H1 (cell line): ENCODE measurements at regions not wholly inside any gene's neighbourhood (a gene's known extent, or its start where the extent isn't known, plus 50 kb on each side); places are given as distances from the start of the nearest gene placed in this dataset.
A peak's percentile ranks its signal among the peaks of the same experiment; 100 is the strongest.

Experiments used
- CTCF ChIA-PET: fragments of 300-600 bp; sonication (Branson Sonifier 250); formaldehyde crosslinking; loops from one replicate; lab custom pipeline; 2021; ENCODE audit not compliant: partially characterized antibody; lab: Charles Lee
- POLR2A ChIA-PET: fragments of 300-600 bp; sonication (Branson Sonifier 250); formaldehyde crosslinking; loops from one replicate; lab custom pipeline; 2021; ENCODE audit warnings: inconsistent platforms; ENCODE audit not compliant: partially characterized antibody; lab: Charles Lee
- DNase-seq, 2 experiments: peaks; one replicate each; pipeline versions ENCODE4 v3.0.0 to v3.0.0-alpha.2; 2010 to 2022; ENCODE audit warnings: low spot score in 2 of 2, low read depth in 1 of 2, mixed read lengths in 1 of 2
- FAIRE-seq: peaks from 2 replicates; lab custom pipeline; 2011; peaks lifted over from hg19 to GRCh38; lab: Jason Lieb, UNC
- H2AFZ ChIP-seq: 2 replicates; pipeline ENCODE4 v1.8.1; 2012; ENCODE audit warnings: low read length, inconsistent platforms
- H2AK5ac ChIP-seq: 2 replicates; pipeline ENCODE4 v1.6.1; 2013; ENCODE audit warnings: low read depth, low read length
- H2BK120ac ChIP-seq: replicated peaks from 2 replicates; pipeline ENCODE3; 2013; ENCODE audit warnings: low read depth, low read length, inconsistent platforms
- H2BK12ac ChIP-seq: 2 replicates; pipeline ENCODE4 v1.6.1; 2013; ENCODE audit warnings: low read depth, low read length
- H2BK15ac ChIP-seq: 2 replicates; pipeline ENCODE4 v1.6.1; 2013; ENCODE audit warnings: low read length
- H2BK20ac ChIP-seq: 2 replicates; pipeline ENCODE4 v1.6.1; 2013; ENCODE audit warnings: low read length
- H2BK5ac ChIP-seq: 2 replicates; pipeline ENCODE4 v1.6.1; 2013; ENCODE audit warnings: low read depth, low read length
- H3K14ac ChIP-seq: 2 replicates; pipeline ENCODE4 v1.6.1; 2013; ENCODE audit warnings: inconsistent platforms; ENCODE audit not compliant: insufficient read length
- H3K18ac ChIP-seq: 2 replicates; pipeline ENCODE4 v1.6.1; 2013; ENCODE audit warnings: low read length; ENCODE audit errors: extremely low read depth
- H3K23ac ChIP-seq: 2 replicates; pipeline ENCODE4 v1.6.1; 2013; ENCODE audit warnings: inconsistent platforms; ENCODE audit not compliant: insufficient read length
- H3K23me2 ChIP-seq: 2 replicates; pipeline ENCODE4 v1.6.1; 2013; ENCODE audit warnings: low read depth, low read length
- H3K27ac ChIP-seq: 2 replicates; pipeline ENCODE4 v1.6.1; 2011; ENCODE audit warnings: low read depth, low read length, inconsistent platforms
- H3K27me3 ChIP-seq, 4 experiments: replicated peaks in 1 of 4; 1 replicate in 1 of 4; 2 replicates in 3 of 4; pipeline versions ENCODE4 v1.6.1 to v1.8.1; 2011 to 2013; ENCODE audit warnings: low read length in 3 of 4, mild to moderate bottlenecking in 3 of 4, inconsistent platforms in 2 of 4, mixed read lengths in 2 of 4, moderate library complexity in 1 of 4; ENCODE audit not compliant: control insufficient read depth in 3 of 4, insufficient read depth in 3 of 4; ENCODE audit errors: extremely low read depth in 1 of 4
- H3K36me3 ChIP-seq, 4 experiments: 2 replicates each; pipeline versions ENCODE4 v1.6.1 to v1.8.1; 2011 to 2013; ENCODE audit warnings: mild to moderate bottlenecking in 4 of 4, low read length in 3 of 4, moderate library complexity in 2 of 4, control low read depth in 1 of 4, inconsistent platforms in 1 of 4; ENCODE audit not compliant: insufficient read depth in 4 of 4, control insufficient read depth in 2 of 4
- H3K4ac ChIP-seq: replicated peaks from 2 replicates; pipeline ENCODE3; 2013; ENCODE audit warnings: low read length, low read depth, mixed read lengths, inconsistent platforms; ENCODE audit not compliant: insufficient read length
- H3K4me1 ChIP-seq, 4 experiments: replicated peaks in 1 of 4; 1 replicate in 1 of 4; 2 replicates in 3 of 4; pipeline versions ENCODE4 v1.6.1 to v1.8.1; 2011 to 2013; ENCODE audit warnings: low read length in 3 of 4, inconsistent platforms in 2 of 4, mixed read lengths in 1 of 4; ENCODE audit not compliant: insufficient read depth in 4 of 4, control insufficient read depth in 3 of 4
- H3K4me2 ChIP-seq, 2 experiments: 2 replicates each; pipeline versions ENCODE4 v1.6.1 to v1.8.1; 2011 to 2013; ENCODE audit warnings: low read depth in 2 of 2, low read length in 2 of 2, control low read depth in 1 of 2, inconsistent platforms in 1 of 2, mild to moderate bottlenecking in 1 of 2; ENCODE audit not compliant: insufficient read depth in 1 of 2
- H3K4me3 ChIP-seq, 4 experiments: fragments of 200-600, 300-600 bp in 1 of 4; sonication (generic), shearing (Covaris generic), sonication (Bioruptor Twin) in 1 of 4; 2 replicates each; pipeline versions ENCODE4 v1.5.1 to v1.8.1; 2011 to 2016; ENCODE audit warnings: low read length in 4 of 4, low read depth in 3 of 4, control low read depth in 2 of 4, inconsistent platforms in 2 of 4, mild to moderate bottlenecking in 2 of 4, mixed read lengths in 1 of 4, moderate library complexity in 1 of 4; ENCODE audit not compliant: insufficient read depth in 2 of 4; ENCODE audit errors: extremely low read depth in 1 of 4
- H3K56ac ChIP-seq: replicated peaks from 2 replicates; pipeline ENCODE3; 2013; ENCODE audit warnings: low read depth, mild to moderate bottlenecking, mixed read lengths, low read length, inconsistent platforms; ENCODE audit not compliant: insufficient read length
- H3K79me1 ChIP-seq: 2 replicates; pipeline ENCODE4 v1.6.1; 2013; ENCODE audit warnings: low read depth, low read length, control low read depth
- H3K79me2 ChIP-seq, 2 experiments: 2 replicates each; pipeline versions ENCODE4 v1.6.1 to v1.8.1; 2012 to 2013; ENCODE audit warnings: low read length in 2 of 2, mild to moderate bottlenecking in 2 of 2, inconsistent platforms in 1 of 2; ENCODE audit not compliant: insufficient read depth in 2 of 2, control insufficient read depth in 1 of 2
- H3K9ac ChIP-seq, 4 experiments: replicated peaks in 1 of 4; 1 replicate in 1 of 4; 2 replicates in 3 of 4; pipeline versions ENCODE4 v1.6.1 to v1.8.1; 2011 to 2013; ENCODE audit warnings: low read depth in 3 of 4, low read length in 3 of 4, control low read depth in 2 of 4, mild to moderate bottlenecking in 2 of 4, moderate library complexity in 2 of 4, inconsistent platforms in 1 of 4; ENCODE audit errors: extremely low read depth in 1 of 4
- H3K9me3 ChIP-seq, 2 experiments: 2 replicates each; pipeline versions ENCODE4 v1.6.1 to v1.8.1; 2012 to 2013; ENCODE audit warnings: mild to moderate bottlenecking in 2 of 2, moderate library complexity in 2 of 2, control low read depth in 1 of 2, inconsistent platforms in 1 of 2, low read depth in 1 of 2, low read length in 1 of 2, mixed read lengths in 1 of 2; ENCODE audit not compliant: insufficient read depth in 2 of 2
- H4K20me1 ChIP-seq, 2 experiments: replicated peaks in 1 of 2; 2 replicates each; pipeline versions ENCODE3 to v1.8.1; 2011 to 2013; ENCODE audit warnings: inconsistent platforms in 2 of 2, low read length in 2 of 2, mild to moderate bottlenecking in 1 of 2; ENCODE audit not compliant: insufficient read depth in 2 of 2, control insufficient read depth in 1 of 2
- H4K5ac ChIP-seq: 2 replicates; pipeline ENCODE4 v1.6.1; 2013; ENCODE audit warnings: low read length, low read depth, mixed read lengths, inconsistent platforms; ENCODE audit not compliant: insufficient read length
- H4K8ac ChIP-seq: 2 replicates; pipeline ENCODE4 v1.8.0; 2013; ENCODE audit warnings: mild to moderate bottlenecking, moderate library complexity, low read length, inconsistent platforms; ENCODE audit not compliant: insufficient read depth; ENCODE audit errors: extremely low read depth
- H4K91ac ChIP-seq: replicated peaks from 2 replicates; pipeline ENCODE3; 2013; ENCODE audit warnings: low read length, mixed read lengths, inconsistent platforms; ENCODE audit not compliant: insufficient read length
- BRCA1 ChIP-seq: IDR thresholded peaks from 2 replicates; pipeline ENCODE4 v1.6.1; 2012; ENCODE audit warnings: low read depth, low read length, improper control_type of control experiment
- CREB1 ChIP-seq: IDR thresholded peaks from 2 replicates; pipeline ENCODE4 v1.6.1; 2012; ENCODE audit warnings: inconsistent platforms
- E2F6 ChIP-seq: IDR thresholded peaks from 2 replicates; pipeline ENCODE4 v1.6.1; 2012; ENCODE audit warnings: inconsistent platforms
- EP300 ChIP-seq, 2 experiments: IDR thresholded peaks; 1 replicate in 1 of 2; 2 replicates in 1 of 2; pipeline ENCODE4 v1.6.1; 2011 to 2012; ENCODE audit warnings: low read depth in 2 of 2, low read length in 2 of 2, mild to moderate bottlenecking in 2 of 2, borderline replicate concordance in 1 of 2, inconsistent platforms in 1 of 2, moderate library complexity in 1 of 2
- JUN ChIP-seq: IDR thresholded peaks from 2 replicates; pipeline ENCODE4 v1.6.1; 2011; ENCODE audit warnings: low read depth, mild to moderate bottlenecking, improper control_type of control experiment, low read length
- RAD21 ChIP-seq, 2 experiments: IDR thresholded peaks in 1 of 2; conservative IDR thresholded peaks in 1 of 2; 2 replicates each; pipeline ENCODE4 v1.6.1; 2011; ENCODE audit warnings: low read depth in 2 of 2, low read length in 2 of 2, improper control_type of control experiment in 1 of 2, inconsistent platforms in 1 of 2, mild to moderate bottlenecking in 1 of 2, moderate library complexity in 1 of 2
- RXRA ChIP-seq: IDR thresholded peaks from 2 replicates; pipeline ENCODE4 v1.6.1; 2011; ENCODE audit warnings: low read depth, mild to moderate bottlenecking, low read length, moderate library complexity; ENCODE audit not compliant: insufficient read depth
- SP2 ChIP-seq: IDR thresholded peaks from 2 replicates; pipeline ENCODE4 v1.6.1; 2012; ENCODE audit warnings: mild to moderate bottlenecking, low read length, inconsistent platforms
- TAF1 ChIP-seq: IDR thresholded peaks from 2 replicates; pipeline ENCODE4 v1.6.1; 2011; ENCODE audit warnings: mild to moderate bottlenecking, low read depth, low read length
- WGBS, 2 experiments: shearing (Covaris generic) in 1 of 2; methylation state at CpG; one replicate each; pipeline versions ENCODE4 v1.1.6 to v1.1.7; 2013 to 2015; ENCODE audit warnings: low lambda C conversion rate in 2 of 2, mixed read lengths in 2 of 2, inconsistent platforms in 1 of 2, low coverage in 1 of 2, missing lambda C conversion rate in 1 of 2; ENCODE audit not compliant: insufficient replicate concordance in 2 of 2, insufficient coverage in 1 of 2, insufficient read length in 1 of 2; ENCODE audit errors: extremely low coverage in 1 of 2, missing lambda C conversion rate in 1 of 2; 5-methylcytosine and 5-hydroxymethylcytosine counted together

- Histone ChIP-seq H4K20me1 (no peaks in the 10 kb centered on the region), H2BK12ac (peak overlapping the region; percentile 78; the same call in 1 of the 2 replicates), H3K18ac (peak overlapping the region; percentile 96), H2BK20ac (peak overlapping the region; percentile 74; the same call in 1 of the 2 replicates), H4K8ac (no peak overlapping the region), H3K4me3 (peak overlapping the region in 1 of 4 experiments; percentile 14; a peak in 1 of 8 replicates), H3K4me2 (peak overlapping the region; percentile 3 to 5; a peak in 2 of 4 replicates), H3K9me3 (no peaks in the 10 kb centered on the region), H3K14ac (no peak overlapping the region), H3K56ac (no peak overlapping the region), H2BK5ac (peak overlapping the region; percentile 97; the same call in 1 of the 2 replicates), H3K4me1 (peaks cover 6 to 21% (median 14%) of the 10 kb centered on the region in 4 experiments), H3K27ac (peak overlapping the region; percentile 59; the same call in 1 of the 2 replicates), H2BK15ac (peak overlapping the region; percentile 8; the same call in 1 of the 2 replicates), H3K9ac (no peak overlapping the region), H3K36me3 (no peaks in the 10 kb centered on the region), H2AFZ (no peak overlapping the region), H4K91ac (peak overlapping the region; percentile 89), H3K23ac (no peak overlapping the region), H2AK5ac (peak overlapping the region; percentile 91; the same call in 1 of the 2 replicates), H2BK120ac (peak overlapping the region; percentile 51), H3K4ac (peak overlapping the region; percentile 48), H3K79me1 (no peaks in the 10 kb centered on the region), H3K27me3 (0 out of 7 replicates have a peak, but pooled peaks cover 0 to 2% (median under 1%) of the 10 kb centered on the region in 4 experiments), H3K23me2 (no peaks in the 10 kb centered on the region), H4K5ac (peak overlapping the region; percentile 74), H3K79me2 (no peaks in the 10 kb centered on the region)
- POLR2A ChIA-PET, result interaction anchor here (0.6 to 1.1 kb wide), 3 partner anchors 25 to 66 kb away, joined by 3 read pairs; no protein-coding TSS in a partner anchor
- CTCF ChIA-PET, result interaction anchor here (0.8 to 1.1 kb wide), 2 partner anchors 17 to 83 kb away, joined by 3 to 4 read pairs; no protein-coding TSS in a partner anchor
- WGBS, 2 experiments, result 29% methylated on average over 12 of the region's 12 CpGs; no CpG with 5 or more reads in 1 of the 2 experiments
- peak; percentile 57 to 59 for DNase-seq
- FAIRE-seq, result peak; percentile 52
- peak in 1 of 2 experiments; percentile 50; a peak in 1 of 3 replicates for TF ChIP-seq EP300 (IDR thresholded peaks at IDR 0.05; ENCODE audit: borderline replicate concordance in 1 of 2, low read depth in 2 of 2, low read length in 2 of 2)
- no peak; a peak in 1 of 4 replicates for TF ChIP-seq RAD21 (IDR thresholded peaks at IDR 0.05 in 1 of 2, conservative IDR thresholded peaks at IDR 0.05 in 1 of 2; ENCODE audit: low read depth in 2 of 2, low read length in 2 of 2)
- TF ChIP-seq E2F6, result peak; percentile 94
- TF ChIP-seq TAF1, result no peak
- TF ChIP-seq JUN, result no peak
- TF ChIP-seq CREB1, result 0 out of 2 replicates have a peak, but pooled peaks have one; percentile 8
- TF ChIP-seq SP2, result no peak
- TF ChIP-seq RXRA, result no peak
- no peak for TF ChIP-seq BRCA1
Observed at GRCh38 chr10:131002031-131002861, 309.3 kb downstream of the TCERG1L start.
